HepG2 (cell line): ENCODE measurements at regions not wholly inside any gene's neighbourhood (a gene's known extent, or its start where the extent isn't known, plus 50 kb on each side); places are given as distances from the start of the nearest gene placed in this dataset.
A peak's percentile ranks its signal among the peaks of the same experiment; 100 is the strongest.

Experiments
- ATAC-seq: fragments of 200-7000 bp; cut with Tn5 transposase; 3 replicates; pipeline ENCODE4 v1.9.1; 2020; ENCODE audit warnings: mild to moderate bottlenecking, moderate library complexity
- BruUV-seq: library from RNA; stranded (reverse); fragments of 400-500 nt; replicated peaks from 2 replicates; lab custom pipeline; 2021; lab: Mats Ljungman, UMichigan
- CTCF ChIA-PET: fragments of 300-600 bp; formaldehyde crosslinking; extraction: SDS; loops from one replicate; lab custom pipeline; 2021; ENCODE audit warnings: low total read pairs, inconsistent platforms, low intra/inter-chr PET ratio; lab: Yijun Ruan, JAX
- POLR2A ChIA-PET: fragments of 350-600 bp; sonication (Branson Sonifier 250); formaldehyde crosslinking; loops from one replicate; lab custom pipeline; 2020; ENCODE audit warnings: antibody characterized with exemption, inconsistent platforms; lab: Yijun Ruan, JAX
- DNase-seq: peaks from one replicate; pipeline ENCODE4 v3.0.0-alpha.2; 2015; ENCODE audit warnings: low spot score
- FAIRE-seq: peaks from 3 replicates; lab custom pipeline; 2011; peaks lifted over from hg19 to GRCh38; lab: Jason Lieb, UNC
- H2AFZ ChIP-seq: one replicate; pipeline ENCODE4 v1.6.1; 2011; ENCODE audit warnings: low read length, inconsistent platforms
- H3K27ac ChIP-seq: fragments of 300-600 bp; 3 replicates; pipeline ENCODE4 v1.8.0; 2011; ENCODE audit warnings: mixed run types, mild to moderate bottlenecking, mixed read lengths, low read length, inconsistent platforms; ENCODE audit not compliant: insufficient read depth; ENCODE audit errors: extremely low read length
- H3K27me3 ChIP-seq, 2 experiments: fragments of 200-600 bp in 1 of 2; 2 replicates in 1 of 2; 3 replicates in 1 of 2; pipeline versions ENCODE4 v1.6.0 to v1.8.0; 2011; ENCODE audit warnings: low read length in 2 of 2, mild to moderate bottlenecking in 2 of 2, moderate library complexity in 2 of 2, inconsistent platforms in 1 of 2; ENCODE audit not compliant: insufficient read depth in 2 of 2, control insufficient read depth in 1 of 2
- H3K36me3 ChIP-seq, 2 experiments: fragments of 200-600 bp in 1 of 2; replicated peaks in 1 of 2; 2 replicates in 1 of 2; 3 replicates in 1 of 2; pipeline versions ENCODE4 v1.5.1 to v1.8.0; 2011; ENCODE audit warnings: low read length in 2 of 2, inconsistent platforms in 1 of 2; ENCODE audit not compliant: insufficient read depth in 2 of 2, control insufficient read depth in 1 of 2
- H3K4me1 ChIP-seq: 2 replicates; pipeline ENCODE4 v1.5.1; 2012; ENCODE audit warnings: low read length, inconsistent platforms; ENCODE audit not compliant: insufficient read depth
- H3K4me2 ChIP-seq: 2 replicates; pipeline ENCODE4 v1.6.0; 2011; ENCODE audit warnings: low read depth, low read length, inconsistent platforms
- H3K4me3 ChIP-seq, 3 experiments: fragments of 200-600 bp in 1 of 3; sonication (generic), shearing (Covaris generic) in 1 of 3; replicated peaks in 1 of 3; 2 replicates each; pipeline ENCODE4 v1.5.1; 2011 to 2016; ENCODE audit warnings: low read length in 3 of 3, inconsistent platforms in 2 of 3, low read depth in 2 of 3, mild to moderate bottlenecking in 2 of 3, control low read depth in 1 of 3, mixed read lengths in 1 of 3; ENCODE audit not compliant: insufficient read depth in 1 of 3
- H3K79me2 ChIP-seq: one replicate; pipeline ENCODE4 v1.6.1; 2011; ENCODE audit warnings: low read length, inconsistent platforms; ENCODE audit not compliant: insufficient read depth
- H3K9ac ChIP-seq: 2 replicates; pipeline ENCODE4 v1.6.0; 2011; ENCODE audit warnings: mild to moderate bottlenecking, low read depth, low read length, inconsistent platforms; ENCODE audit not compliant: insufficient read depth
- H3K9me3 ChIP-seq: 2 replicates; pipeline ENCODE4 v1.5.1; 2012; ENCODE audit warnings: mild to moderate bottlenecking, low read length
- H4K20me1 ChIP-seq: 2 replicates; pipeline ENCODE4 v1.6.0; 2011; ENCODE audit warnings: inconsistent platforms, mild to moderate bottlenecking, low read length, moderate library complexity; ENCODE audit not compliant: insufficient read depth
- GZF1 ChIP-seq: sonication (generic); formaldehyde crosslinking; IDR thresholded peaks from 2 replicates; pipeline ENCODE4 v1.5.1; 2020; ENCODE audit warnings: mild to moderate bottlenecking, missing genetic modification reagents
- MTF2 ChIP-seq: sonication (generic); formaldehyde crosslinking; IDR thresholded peaks from 2 replicates; pipeline ENCODE4 v1.5.0; 2020; ENCODE audit warnings: missing genetic modification reagents, borderline replicate concordance
- PAWR ChIP-seq: sonication (generic); formaldehyde crosslinking; IDR thresholded peaks from 2 replicates; pipeline ENCODE4 v1.4.0; 2020; ENCODE audit warnings: missing genetic modification reagents, mild to moderate bottlenecking, borderline replicate concordance
- PHF20 ChIP-seq: sonication (generic); formaldehyde crosslinking; IDR thresholded peaks from 2 replicates; pipeline ENCODE4 v1.5.0; 2020; ENCODE audit warnings: mild to moderate bottlenecking, missing genetic modification reagents
- POGZ ChIP-seq: sonication (generic); formaldehyde crosslinking; IDR thresholded peaks from 2 replicates; pipeline ENCODE4 v1.4.0; 2020; ENCODE audit warnings: mild to moderate bottlenecking, missing genetic modification reagents
- ZIK1 ChIP-seq: sonication (generic); formaldehyde crosslinking; IDR thresholded peaks from 2 replicates; pipeline ENCODE4 v1.5.0; 2020; ENCODE audit warnings: mild to moderate bottlenecking, low read depth, missing genetic modification reagents, borderline replicate concordance
- ZNF383 ChIP-seq: sonication (generic); formaldehyde crosslinking; IDR thresholded peaks from 2 replicates; pipeline ENCODE4 v1.4.0; 2020; ENCODE audit warnings: missing genetic modification reagents, mild to moderate bottlenecking, borderline replicate concordance
- ZNF574 ChIP-seq: sonication (generic); formaldehyde crosslinking; IDR thresholded peaks from 2 replicates; pipeline ENCODE4 v1.4.0; 2020; ENCODE audit warnings: missing genetic modification reagents
- WGBS: methylation state at CpG from one replicate; pipeline ENCODE4 v1.1.6; 2017; ENCODE audit warnings: low lambda C conversion rate; 5-methylcytosine and 5-hydroxymethylcytosine counted together
- in situ Hi-C: cut with HindIII; loops from 2 replicates; pipeline ENCODE4 v1.10.0; 2017; ENCODE audit warnings: low pct_unique_long_range_greater_than_20kb; ENCODE audit not compliant: extremely low pct_ligation_motif_present
- intact Hi-C: fragments of 100-400 bp; cut with micrococcal nuclease; formaldehyde crosslinking; loops from one replicate; pipeline ENCODE4 v1.10.0; 2022; ENCODE audit not compliant: unreplicated experiment
- TF ChIP-seq, protein P1 (sequence below): sonication (generic); formaldehyde crosslinking; IDR thresholded peaks from 2 replicates; pipeline ENCODE4 v1.5.1; 2020; ENCODE audit warnings: mild to moderate bottlenecking, missing genetic modification reagents, moderate library complexity
- TF ChIP-seq, protein P2 (sequence below): sonication (generic); formaldehyde crosslinking; conservative IDR thresholded peaks from 2 replicates; pipeline ENCODE4 v1.8.0; 2022; ENCODE audit warnings: low read depth, missing genetic modification reagents

- Histone ChIP-seq H3K4me2 (no peak overlapping the region; the same call in 1 of the 2 replicates), H3K27ac (no peak overlapping the region)
- intact Hi-C loops = no loop called here
These were observed 84.7 kb upstream of the PKDCC start for GRCh38 chr2:41962922-41963622.

DNA sequence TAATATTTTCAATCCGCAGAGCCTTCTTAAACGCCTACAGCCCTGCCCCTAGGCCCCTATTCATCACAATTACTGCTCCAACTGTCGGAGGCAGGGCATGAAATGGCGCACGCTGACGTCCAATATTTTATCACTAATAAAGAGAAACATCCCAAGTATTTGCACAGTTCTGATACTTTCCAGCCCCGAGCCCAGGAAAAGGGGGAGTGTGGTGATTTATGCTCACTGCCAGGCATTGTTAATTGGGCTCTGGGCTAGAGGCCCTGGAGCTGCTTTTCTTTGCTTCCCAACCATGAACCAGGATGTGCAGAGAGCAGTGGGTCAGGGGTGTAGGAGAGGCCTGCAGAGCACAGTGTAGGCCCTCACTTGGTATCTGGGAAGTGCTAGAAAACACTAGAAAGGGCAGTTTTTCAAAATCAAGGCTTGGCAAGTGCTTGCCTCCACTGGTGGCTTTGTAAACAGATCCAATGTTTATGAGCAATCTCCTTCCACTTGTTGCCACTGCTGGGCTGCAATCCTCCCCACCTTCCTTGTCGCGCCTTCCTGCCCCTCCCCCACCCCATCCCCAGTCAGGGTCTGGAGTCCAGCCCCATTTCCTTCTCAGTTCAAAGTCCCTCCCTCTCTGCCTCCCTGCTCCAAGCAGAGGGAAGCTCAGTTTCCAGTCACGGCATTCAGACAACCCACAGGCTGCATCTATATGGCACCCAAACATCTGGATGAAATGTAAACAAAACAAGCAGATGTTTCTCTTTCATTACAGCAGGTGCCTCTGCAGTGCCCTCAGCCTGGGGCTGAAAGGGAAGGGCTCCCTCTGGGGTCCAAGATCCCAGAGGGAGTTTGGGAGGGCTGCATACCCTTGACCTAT, 83.9 kb upstream of the PKDCC start:
- peak overlapping the region; percentile 57 for H3K4me2 ChIP-seq
- FAIRE-seq (peak; percentile 21), ATAC-seq (peak; percentile 58), DNase-seq (peak; percentile 32)
- no peak overlapping the region for H2AFZ ChIP-seq
- in situ Hi-C loops = no loop called here
- WGBS = 35% methylated on average over 10 of the region's 10 CpGs
- H3K9me3 ChIP-seq = no peaks in the 10 kb centered on the region
- H4K20me1 ChIP-seq = no peaks in the 10 kb centered on the region
- peaks cover 45% of the 10 kb centered on the region for H3K4me1 ChIP-seq
- peaks cover 6 to 49% of the 10 kb centered on the region in 2 experiments for H3K27me3 ChIP-seq
- H3K36me3 ChIP-seq = no peaks in the 10 kb centered on the region
- ChIA-PET CTCF (no interaction called here), POLR2A (interaction anchor here (0.9 kb wide), 2 partner anchors 83 to 94 kb away, joined by 3 read pairs; no protein-coding TSS in a partner anchor)
- H3K4me3 ChIP-seq = peak overlapping the region in 1 of 3 experiments; percentile 16; a peak in 1 of 6 replicates
- intact Hi-C loops = no loop called here
- no peaks in the 10 kb centered on the region for H3K79me2 ChIP-seq
- no peak overlapping the region for H3K27ac ChIP-seq
- H3K9ac ChIP-seq = no peak overlapping the region
- BruUV-seq = no TSS peak
- no peak for TF ChIP-seq PAWR
- TF ChIP-seq, protein P1, sequence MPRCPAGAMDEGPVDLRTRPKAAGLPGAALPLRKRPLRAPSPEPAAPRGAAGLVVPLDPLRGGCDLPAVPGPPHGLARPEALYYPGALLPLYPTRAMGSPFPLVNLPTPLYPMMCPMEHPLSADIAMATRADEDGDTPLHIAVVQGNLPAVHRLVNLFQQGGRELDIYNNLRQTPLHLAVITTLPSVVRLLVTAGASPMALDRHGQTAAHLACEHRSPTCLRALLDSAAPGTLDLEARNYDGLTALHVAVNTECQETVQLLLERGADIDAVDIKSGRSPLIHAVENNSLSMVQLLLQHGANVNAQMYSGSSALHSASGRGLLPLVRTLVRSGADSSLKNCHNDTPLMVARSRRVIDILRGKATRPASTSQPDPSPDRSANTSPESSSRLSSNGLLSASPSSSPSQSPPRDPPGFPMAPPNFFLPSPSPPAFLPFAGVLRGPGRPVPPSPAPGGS (CRISPR knock-in tag) = no peak
- TF ChIP-seq, protein P2, sequence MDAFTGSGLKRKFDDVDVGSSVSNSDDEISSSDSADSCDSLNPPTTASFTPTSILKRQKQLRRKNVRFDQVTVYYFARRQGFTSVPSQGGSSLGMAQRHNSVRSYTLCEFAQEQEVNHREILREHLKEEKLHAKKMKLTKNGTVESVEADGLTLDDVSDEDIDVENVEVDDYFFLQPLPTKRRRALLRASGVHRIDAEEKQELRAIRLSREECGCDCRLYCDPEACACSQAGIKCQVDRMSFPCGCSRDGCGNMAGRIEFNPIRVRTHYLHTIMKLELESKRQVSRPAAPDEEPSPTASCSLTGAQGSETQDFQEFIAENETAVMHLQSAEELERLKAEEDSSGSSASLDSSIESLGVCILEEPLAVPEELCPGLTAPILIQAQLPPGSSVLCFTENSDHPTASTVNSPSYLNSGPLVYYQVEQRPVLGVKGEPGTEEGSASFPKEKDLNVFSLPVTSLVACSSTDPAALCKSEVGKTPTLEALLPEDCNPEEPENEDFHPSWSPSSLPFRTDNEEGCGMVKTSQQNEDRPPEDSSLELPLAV (CRISPR knock-in tag) = no peak
- TF ChIP-seq MTF2 (CRISPR knock-in tag) = no peak
- no peak for TF ChIP-seq ZNF383
- TF ChIP-seq ZIK1 (CRISPR knock-in tag) = no peak
- 0 out of 2 replicates have a peak, but pooled peaks have one; percentile 50 for TF ChIP-seq POGZ (CRISPR knock-in tag)
- TF ChIP-seq ZNF574 (CRISPR knock-in tag) = no peak

More at GRCh38 chr2:41962922-41963622, 84.7 kb upstream of the PKDCC start:
- no peaks in the 10 kb centered on the region for H3K36me3 ChIP-seq
- H4K20me1 ChIP-seq = no peaks in the 10 kb centered on the region
- in situ Hi-C loops = no loop called here
- ChIA-PET POLR2A (interaction anchor here (0.7 to 0.9 kb wide), 2 partner anchors 10 to 93 kb away, joined by 3 read pairs; no protein-coding TSS in a partner anchor), CTCF (no interaction called here)
- no peaks in the 10 kb centered on the region for H3K79me2 ChIP-seq
- no peak for DNase-seq
- TF ChIP-seq GZF1 (CRISPR knock-in tag) = peak; percentile 51; the same call in 1 of the 2 replicates
- no peak for TF ChIP-seq PHF20 (CRISPR knock-in tag)
- no peak overlapping the region for H2AFZ ChIP-seq
- peaks cover 6 to 46% of the 10 kb centered on the region in 2 experiments for H3K27me3 ChIP-seq
- no peak for ATAC-seq
- H3K9me3 ChIP-seq = no peaks in the 10 kb centered on the region
- no TSS peak for BruUV-seq
- whole genome bisulfite sequencing = 16% methylated on average over 5 of the region's 5 CpGs
- no peak for FAIRE-seq
- H3K4me3 ChIP-seq = no peak overlapping the region
- peaks cover 45% of the 10 kb centered on the region for H3K4me1 ChIP-seq
- H3K9ac ChIP-seq = no peak overlapping the region
